GM10266 (cell line): ENCODE measurements at regions not wholly inside any gene's neighbourhood (a gene's known extent, or its start where the extent isn't known, plus 50 kb on each side); places are given as distances from the start of the nearest gene placed in this dataset.
"Not testable (repeated sequence)": the region's sequence is repeated elsewhere in the genome, so short reads cannot be mapped to it uniquely, and the experiment has no call there.

Experiments used
- DNase-seq: peaks from one replicate; pipeline ENCODE4 v3.0.0; 2012; ENCODE audit errors: extremely low spot score
- TF ChIP-seq, protein P1 (sequence below): IDR thresholded peaks from 2 replicates; pipeline ENCODE4 v1.5.1; 2012; ENCODE audit warnings: mild to moderate bottlenecking, low read depth; ENCODE audit not compliant: control insufficient read depth, insufficient read depth; ENCODE audit errors: missing control alignments

DNA sequence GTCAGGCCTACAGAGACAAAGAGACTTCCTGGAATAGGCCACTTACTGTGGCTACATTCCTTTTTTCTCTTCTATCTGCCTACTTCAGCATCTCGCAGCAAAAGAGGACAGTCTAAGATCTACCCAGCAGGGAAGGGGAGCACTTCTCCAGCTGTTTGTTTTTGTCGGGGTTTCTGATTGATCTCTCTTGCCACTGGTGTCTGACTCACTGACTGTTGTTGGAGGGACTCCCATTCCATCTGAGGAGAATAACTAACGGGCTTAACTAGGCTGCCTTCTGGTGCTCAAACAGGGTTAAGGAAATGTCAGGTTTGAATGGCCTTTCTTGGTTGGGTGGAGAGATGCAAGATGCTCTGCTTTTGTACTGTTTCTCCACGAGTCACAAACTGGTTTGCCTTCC lies 100.2 kb upstream of the TMEM164 start:
- DNase-seq, result no peak
- TF ChIP-seq, protein P1, sequence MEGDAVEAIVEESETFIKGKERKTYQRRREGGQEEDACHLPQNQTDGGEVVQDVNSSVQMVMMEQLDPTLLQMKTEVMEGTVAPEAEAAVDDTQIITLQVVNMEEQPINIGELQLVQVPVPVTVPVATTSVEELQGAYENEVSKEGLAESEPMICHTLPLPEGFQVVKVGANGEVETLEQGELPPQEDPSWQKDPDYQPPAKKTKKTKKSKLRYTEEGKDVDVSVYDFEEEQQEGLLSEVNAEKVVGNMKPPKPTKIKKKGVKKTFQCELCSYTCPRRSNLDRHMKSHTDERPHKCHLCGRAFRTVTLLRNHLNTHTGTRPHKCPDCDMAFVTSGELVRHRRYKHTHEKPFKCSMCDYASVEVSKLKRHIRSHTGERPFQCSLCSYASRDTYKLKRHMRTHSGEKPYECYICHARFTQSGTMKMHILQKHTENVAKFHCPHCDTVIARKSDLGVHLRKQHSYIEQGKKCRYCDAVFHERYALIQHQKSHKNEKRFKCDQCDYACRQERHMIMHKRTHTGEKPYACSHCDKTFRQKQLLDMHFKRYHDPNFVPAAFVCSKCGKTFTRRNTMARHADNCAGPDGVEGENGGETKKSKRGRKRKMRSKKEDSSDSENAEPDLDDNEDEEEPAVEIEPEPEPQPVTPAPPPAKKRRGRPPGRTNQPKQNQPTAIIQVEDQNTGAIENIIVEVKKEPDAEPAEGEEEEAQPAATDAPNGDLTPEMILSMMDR, result no peak

DNA sequence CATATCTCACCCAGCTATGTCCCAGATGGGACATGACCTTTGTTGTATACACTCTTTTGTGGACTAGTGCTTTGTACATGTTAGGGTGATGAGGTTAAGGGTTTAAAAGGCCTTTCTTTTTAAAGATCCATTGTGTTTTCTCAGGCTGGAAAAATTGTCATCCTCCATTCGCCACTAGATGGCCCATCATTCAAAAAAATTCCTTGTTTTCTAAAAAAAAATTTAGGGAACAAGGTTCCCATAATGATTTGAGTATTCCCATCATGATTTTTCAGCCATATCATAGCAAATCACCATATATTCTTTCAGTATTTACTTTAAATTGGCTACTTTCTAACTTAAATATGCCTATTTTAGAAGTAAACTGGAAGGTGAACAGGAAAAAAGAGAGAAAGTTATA lies 91.9 kb upstream of the TMEM164 start:
- TF ChIP-seq, protein P1, result peak; percentile 28
- no peak for DNase-seq

GRCh38 chrX:109912993-109913392 lies 89.9 kb upstream of the TMEM164 start:
- not testable (repeated sequence) for DNase-seq

DNA sequence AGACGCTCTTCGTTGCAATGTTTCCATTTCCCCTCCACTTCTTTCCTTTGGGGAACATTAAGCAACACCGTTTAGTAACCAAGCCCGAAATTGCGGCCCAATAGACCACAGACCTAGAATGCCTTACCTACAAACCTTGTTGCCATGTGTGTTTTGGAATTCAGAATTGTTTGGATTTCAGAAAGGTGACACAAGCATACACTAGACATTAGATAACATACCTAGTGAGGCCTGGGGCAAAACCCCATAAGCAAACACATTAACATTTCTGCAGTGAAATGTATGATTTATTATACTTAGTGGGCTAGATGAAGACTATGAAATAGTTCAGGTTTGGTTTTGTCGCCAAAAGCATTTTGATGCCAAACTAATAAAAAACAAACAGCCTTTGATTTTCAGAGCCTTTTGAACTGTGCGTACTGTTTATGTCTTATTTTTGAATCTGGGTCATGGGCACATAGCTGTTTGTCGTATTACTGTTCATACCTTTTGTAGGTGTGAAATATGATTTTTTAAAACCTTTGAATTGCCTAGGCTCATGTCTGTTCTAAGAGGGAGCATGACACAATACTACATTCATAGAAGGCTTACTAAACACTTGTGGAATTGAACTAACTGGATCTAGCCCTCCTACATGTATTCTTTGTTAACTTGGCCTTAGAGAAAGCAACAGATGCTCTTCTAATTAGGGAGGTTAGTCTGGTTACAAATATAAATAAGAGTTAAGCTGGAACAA lies 88.6 kb upstream of the TMEM164 start:
- no peak for DNase-seq
- TF ChIP-seq, protein P1, result no peak

DNA sequence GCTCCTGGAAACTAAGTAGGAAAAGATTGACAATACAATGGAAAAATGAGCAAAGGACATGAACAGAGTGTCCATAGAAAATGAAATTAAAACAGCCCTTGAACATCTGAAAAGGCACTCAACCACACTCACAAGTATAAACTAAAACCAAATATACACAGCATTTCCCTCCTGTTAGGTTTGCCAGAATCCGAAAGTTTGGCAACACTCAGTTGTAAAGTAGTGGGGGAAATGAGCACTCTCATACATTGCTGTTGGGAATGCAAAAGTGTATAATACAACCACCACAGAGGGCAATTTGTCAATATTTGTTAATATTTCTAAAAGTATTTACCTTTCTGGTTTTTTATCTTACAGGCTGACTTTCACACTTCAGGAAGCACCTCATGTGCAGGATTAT lies 84.2 kb upstream of the TMEM164 start:
- TF ChIP-seq, protein P1, result no peak
- no peak for DNase-seq

GRCh38 chrX:109920325-109920724 lies 82.6 kb upstream of the TMEM164 start:
- TF ChIP-seq, protein P1, result no peak

DNA sequence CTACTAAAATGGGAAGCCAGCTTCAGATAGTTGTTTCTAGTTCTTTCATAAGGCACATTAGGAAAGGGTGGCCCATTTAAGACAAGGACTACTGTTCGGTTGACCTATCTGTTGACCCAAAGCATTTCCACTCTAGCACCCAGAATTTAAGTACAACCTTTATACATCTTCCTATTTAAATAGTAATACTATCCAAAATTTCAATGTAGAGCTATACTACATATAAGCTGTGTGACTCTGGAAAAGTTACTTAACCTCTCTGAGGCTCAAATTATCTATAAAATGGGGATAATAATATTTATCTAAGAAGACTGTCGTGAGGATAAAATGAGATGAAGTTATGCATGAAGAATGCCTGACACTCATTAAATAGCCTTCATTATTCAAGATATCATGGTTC lies 82.0 kb upstream of the TMEM164 start:
- DNase-seq, result no peak
- TF ChIP-seq, protein P1, result no peak

More at GRCh38 chrX:109920325-109920724, 82.6 kb upstream of the TMEM164 start:
- no peak for DNase-seq

GRCh38 chrX:109922190-109922589 lies 80.7 kb upstream of the TMEM164 start:
- no peak for DNase-seq
- TF ChIP-seq, protein P1, result no peak

- DNase-seq, result not testable (repeated sequence)
Observed at GRCh38 chrX:109925003-109925402, 77.9 kb upstream of the TMEM164 start.
